IMR-90 (cell line): ENCODE measurements at regions not wholly inside any gene's neighbourhood (a gene's known extent, or its start where the extent isn't known, plus 50 kb on each side); places are given as distances from the start of the nearest gene placed in this dataset.

Experiments used
- ATAC-seq: fragments of 200-7000 bp; cut with Tn5 transposase; 2 replicates; pipeline ENCODE4 v1.9.1; 2020; ENCODE audit warnings: low read depth, mild to moderate bottlenecking, moderate library complexity
- BruUV-seq: library from RNA; stranded (reverse); fragments of 400-500 nt; replicated peaks from 2 replicates; lab custom pipeline; 2021; lab: Mats Ljungman, UMichigan
- CTCF ChIA-PET: fragments of 300-600 bp; formaldehyde crosslinking; extraction: SDS; loops from one replicate; lab custom pipeline; 2021; ENCODE audit warnings: antibody characterized with exemption; lab: Yijun Ruan, JAX
- POLR2A ChIA-PET: fragments of 300-600 bp; sonication (Branson Sonifier 250); formaldehyde crosslinking; loops from one replicate; lab custom pipeline; 2022; ENCODE audit warnings: antibody characterized with exemption; ENCODE audit not compliant: unreplicated experiment; lab: Charles Lee
- DNase-seq: peaks from one replicate; pipeline ENCODE4 v3.0.0; 2013
- H2AFZ ChIP-seq: replicated peaks from 2 replicates; pipeline ENCODE3; 2013; ENCODE audit warnings: low read length, mild to moderate bottlenecking; ENCODE audit not compliant: poor library complexity
- H2AK5ac ChIP-seq: 2 replicates; pipeline ENCODE4 v1.6.1; 2013; ENCODE audit warnings: low read depth, low read length, inconsistent platforms
- H2AK9ac ChIP-seq: replicated peaks from 2 replicates; pipeline ENCODE3; 2013; ENCODE audit warnings: mild to moderate bottlenecking, low read depth, low read length, moderate library complexity; ENCODE audit not compliant: poor library complexity
- H2BK120ac ChIP-seq: 2 replicates; pipeline ENCODE4 v1.6.1; 2013; ENCODE audit warnings: low read depth, low read length, inconsistent platforms
- H2BK15ac ChIP-seq: 3 replicates; pipeline ENCODE4 v1.6.1; 2013; ENCODE audit warnings: low read depth, low read length, inconsistent platforms
- H2BK20ac ChIP-seq: 2 replicates; pipeline ENCODE4 v1.6.1; 2013; ENCODE audit warnings: low read depth, mild to moderate bottlenecking, inconsistent platforms, low read length, moderate library complexity
- H2BK5ac ChIP-seq: 2 replicates; pipeline ENCODE4 v1.6.1; 2013; ENCODE audit warnings: mild to moderate bottlenecking, low read depth, low read length, inconsistent platforms; ENCODE audit not compliant: poor library complexity, severe bottlenecking
- H3K14ac ChIP-seq: replicated peaks from 2 replicates; pipeline ENCODE4 v1.6.1; 2013; ENCODE audit warnings: low read depth, low read length, inconsistent platforms
- H3K18ac ChIP-seq: 2 replicates; pipeline ENCODE4 v1.6.1; 2013; ENCODE audit warnings: low read depth, low read length, control low read depth
- H3K23ac ChIP-seq: 2 replicates; pipeline ENCODE4 v1.6.1; 2013; ENCODE audit warnings: low read depth, low read length, inconsistent platforms
- H3K27ac ChIP-seq: 2 replicates; pipeline ENCODE4 v1.5.1; 2013; ENCODE audit warnings: mild to moderate bottlenecking, control low read depth, low read length; ENCODE audit not compliant: insufficient read depth
- H3K27me3 ChIP-seq: 2 replicates; pipeline ENCODE4 v1.6.1; 2013; ENCODE audit warnings: low read length; ENCODE audit not compliant: control insufficient read depth, insufficient read depth
- H3K36me3 ChIP-seq: 2 replicates; pipeline ENCODE4 v1.6.1; 2013; ENCODE audit warnings: low read length, mixed read lengths; ENCODE audit not compliant: control insufficient read depth, insufficient read depth
- H3K4ac ChIP-seq: 2 replicates; pipeline ENCODE4 v1.6.1; 2013; ENCODE audit warnings: low read depth, low read length, inconsistent platforms
- H3K4me1 ChIP-seq: 2 replicates; pipeline ENCODE4 v1.6.1; 2013; ENCODE audit warnings: low read length, mixed read lengths; ENCODE audit not compliant: control insufficient read depth, insufficient read depth
- H3K4me2 ChIP-seq: 2 replicates; pipeline ENCODE4 v1.6.1; 2013; ENCODE audit warnings: low read depth, mild to moderate bottlenecking, control low read depth, low read length, moderate library complexity
- H3K4me3 ChIP-seq: 2 replicates; pipeline ENCODE4 v1.5.1; 2013; ENCODE audit warnings: low read depth, mild to moderate bottlenecking, control low read depth, low read length, moderate library complexity; ENCODE audit not compliant: insufficient read depth
- H3K56ac ChIP-seq: 2 replicates; pipeline ENCODE4 v1.6.1; 2013; ENCODE audit warnings: low read length, inconsistent platforms; ENCODE audit not compliant: insufficient read depth; ENCODE audit errors: extremely low read depth
- H3K79me1 ChIP-seq, 2 experiments: 2 replicates each; pipeline ENCODE4 v1.6.1; 2013; ENCODE audit warnings: low read length in 2 of 2, inconsistent platforms in 1 of 2, low read depth in 1 of 2
- H3K9ac ChIP-seq: 2 replicates; pipeline ENCODE4 v1.6.1; 2013; ENCODE audit warnings: low read depth, low read length, control low read depth
- H3K9me1 ChIP-seq: 2 replicates; pipeline ENCODE4 v1.6.1; 2013; ENCODE audit warnings: low read length, inconsistent platforms; ENCODE audit not compliant: insufficient read depth
- H3K9me3 ChIP-seq: 2 replicates; pipeline ENCODE4 v1.6.1; 2013; ENCODE audit warnings: low read length; ENCODE audit not compliant: control insufficient read depth, insufficient read depth
- H4K20me1 ChIP-seq: 2 replicates; pipeline ENCODE4 v1.6.1; 2013; ENCODE audit warnings: low read length, inconsistent platforms; ENCODE audit not compliant: insufficient read depth
- H4K5ac ChIP-seq: 2 replicates; pipeline ENCODE4 v1.6.1; 2013; ENCODE audit warnings: mild to moderate bottlenecking, low read depth, low read length, control low read depth
- H4K8ac ChIP-seq, 2 experiments: 2 replicates each; pipeline ENCODE4 v1.6.1; 2013; ENCODE audit warnings: low read depth in 2 of 2, low read length in 2 of 2, control low read depth in 1 of 2, inconsistent platforms in 1 of 2
- H4K91ac ChIP-seq: 2 replicates; pipeline ENCODE4 v1.6.1; 2013; ENCODE audit warnings: low read depth, low read length, inconsistent platforms; ENCODE audit not compliant: insufficient read depth
- BHLHE40 ChIP-seq: fragments of 150-350 bp; IDR thresholded peaks from 2 replicates; pipeline ENCODE4 v1.6.1; 2016; ENCODE audit warnings: mild to moderate bottlenecking, low read depth, low read length
- CEBPB ChIP-seq: IDR thresholded peaks from 2 replicates; pipeline ENCODE4 v1.6.1; 2012; ENCODE audit warnings: low read depth, low read length, improper control_type of control experiment
- CHD1 ChIP-seq: IDR thresholded peaks from 2 replicates; pipeline ENCODE4 v1.6.1; 2012; ENCODE audit warnings: low read depth, low read length, improper control_type of control experiment
- CTCF ChIP-seq: conservative IDR thresholded peaks from 2 replicates; pipeline ENCODE4 v1.5.1; 2012; ENCODE audit warnings: mild to moderate bottlenecking, low read depth, low read length, improper control_type of control experiment
- FOS ChIP-seq: fragments of 150-350 bp; IDR thresholded peaks from 2 replicates; pipeline ENCODE4 v1.6.1; 2016; ENCODE audit warnings: low read depth, low read length
- MAFK ChIP-seq: IDR thresholded peaks from 2 replicates; pipeline ENCODE4 v1.6.1; 2012; ENCODE audit warnings: low read depth, low read length, improper control_type of control experiment
- MAZ ChIP-seq: IDR thresholded peaks from 2 replicates; pipeline ENCODE4 v1.6.1; 2012; ENCODE audit warnings: low read depth, mild to moderate bottlenecking, low read length, improper control_type of control experiment, moderate library complexity, borderline replicate concordance
- MXI1 ChIP-seq: IDR thresholded peaks from 2 replicates; pipeline ENCODE4 v1.6.1; 2012; ENCODE audit warnings: low read depth, mild to moderate bottlenecking, low read length, moderate library complexity, borderline replicate concordance
- NFE2L2 ChIP-seq: fragments of 150-350 bp; IDR thresholded peaks from 2 replicates; pipeline ENCODE4 v1.6.1; 2016; ENCODE audit warnings: low read depth, mild to moderate bottlenecking, low read length
- RAD21 ChIP-seq: IDR thresholded peaks from 2 replicates; pipeline ENCODE4 v1.6.1; 2012; ENCODE audit warnings: low read length, improper control_type of control experiment
- RCOR1 ChIP-seq: IDR thresholded peaks from 2 replicates; pipeline ENCODE4 v1.6.1; 2012; ENCODE audit warnings: mild to moderate bottlenecking, low read length, improper control_type of control experiment; ENCODE audit not compliant: insufficient replicate concordance
- RFX5 ChIP-seq: IDR thresholded peaks from 2 replicates; pipeline ENCODE4 v1.8.0; 2012; ENCODE audit warnings: low read depth, mild to moderate bottlenecking, low read length, moderate library complexity
- SMC3 ChIP-seq: fragments of 150-350 bp; IDR thresholded peaks from 2 replicates; pipeline ENCODE4 v1.6.1; 2016; ENCODE audit warnings: low read depth, mild to moderate bottlenecking, antibody characterized with exemption, low read length, moderate library complexity
- WGBS, 2 experiments: methylation state at CpG; one replicate each; pipeline versions ENCODE4 v1.1.5 to v1.1.7; 2013; ENCODE audit warnings: missing lambda C conversion rate in 2 of 2; ENCODE audit not compliant: insufficient read length in 1 of 2; ENCODE audit errors: extremely low coverage in 2 of 2; 5-methylcytosine and 5-hydroxymethylcytosine counted together
- dilution Hi-C: fragments of 300-500 bp; cut with HindIII; formaldehyde crosslinking; loops from one replicate; pipeline ENCODE4 v1.14.3; 2018; ENCODE audit warnings: low sequenced_read_pairs; ENCODE audit not compliant: unreplicated experiment
- in situ Hi-C: fragments of 300-500 bp; cut with MboI; formaldehyde crosslinking; loops from 3 replicates; pipeline ENCODE4 v1.14.3; 2019; ENCODE audit warnings: low sequenced_read_pairs, inconsistent platforms, mixed read lengths
- intact Hi-C: fragments of 100-400 bp; cut with micrococcal nuclease; formaldehyde crosslinking; loops from 2 replicates; pipeline ENCODE4 v1.10.0; 2022
- TF ChIP-seq, protein P1 (sequence below): fragments of 150-350 bp; IDR thresholded peaks from 2 replicates; pipeline ENCODE4 v1.6.1; 2016; ENCODE audit warnings: low read depth, mild to moderate bottlenecking, low read length, moderate library complexity, borderline replicate concordance
- TF ChIP-seq, protein P2 (sequence below): fragments of 150-350 bp; IDR thresholded peaks from 2 replicates; pipeline ENCODE4 v1.6.1; 2017; ENCODE audit warnings: mild to moderate bottlenecking, antibody characterized with exemption, low read length, low read depth

DNA sequence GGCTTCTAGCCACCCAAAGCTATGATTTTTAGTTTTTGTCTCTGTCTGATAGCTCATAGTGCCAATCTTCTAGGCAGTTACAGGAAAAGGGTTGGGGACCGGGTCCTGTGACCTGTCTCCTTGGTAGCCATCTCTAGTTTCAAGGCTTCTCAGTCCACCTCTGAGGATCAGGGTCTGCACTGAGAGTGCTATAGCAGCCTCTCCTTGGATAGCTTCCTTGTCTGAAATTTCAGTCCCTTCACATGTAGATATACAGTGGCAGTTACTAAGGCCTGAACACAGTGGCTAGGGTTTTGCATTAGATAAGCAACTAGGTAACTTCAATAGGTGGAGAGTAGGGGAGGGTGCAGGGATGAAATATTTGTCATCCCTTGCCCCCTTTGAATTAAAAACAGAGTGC lies 321.3 kb downstream of the SEMA3D start:
- in situ Hi-C loops = no loop called here
- Histone ChIP-seq H3K4me1 (no peaks in the 10 kb centered on the region), H3K9me1 (no peaks in the 10 kb centered on the region), H2AK9ac (no peak overlapping the region), H3K4me2 (no peak overlapping the region), H3K4me3 (no peak overlapping the region), H3K56ac (no peak overlapping the region), H2BK20ac (no peak overlapping the region), H3K79me1 (no peaks in the 10 kb centered on the region), H4K5ac (no peak overlapping the region), H3K9me3 (no peaks in the 10 kb centered on the region), H2BK5ac (no peak overlapping the region), H3K27ac (no peak overlapping the region), H4K91ac (no peak overlapping the region), H3K36me3 (no peaks in the 10 kb centered on the region), H3K18ac (no peak overlapping the region), H2AK5ac (no peak overlapping the region), H3K27me3 (no peaks in the 10 kb centered on the region), H3K9ac (no peak overlapping the region), H3K14ac (no peak overlapping the region), H4K8ac (no peak overlapping the region), H3K4ac (no peak overlapping the region), H2BK15ac (no peak overlapping the region), H2BK120ac (no peak overlapping the region), H4K20me1 (no peaks in the 10 kb centered on the region), H3K23ac (no peak overlapping the region), H2AFZ (no peak overlapping the region)
- ATAC-seq (no peak), DNase-seq (no peak)
- TF ChIP-seq SMC3 (no peak), CEBPB (no peak), BHLHE40 (no peak), CHD1 (no peak), MAFK (no peak), MXI1 (no peak), RFX5 (no peak), NFE2L2 (no peak), RCOR1 (no peak), RAD21 (no peak), MAZ (no peak), FOS (no peak), CTCF (no peak)
- TF ChIP-seq, protein P1, sequence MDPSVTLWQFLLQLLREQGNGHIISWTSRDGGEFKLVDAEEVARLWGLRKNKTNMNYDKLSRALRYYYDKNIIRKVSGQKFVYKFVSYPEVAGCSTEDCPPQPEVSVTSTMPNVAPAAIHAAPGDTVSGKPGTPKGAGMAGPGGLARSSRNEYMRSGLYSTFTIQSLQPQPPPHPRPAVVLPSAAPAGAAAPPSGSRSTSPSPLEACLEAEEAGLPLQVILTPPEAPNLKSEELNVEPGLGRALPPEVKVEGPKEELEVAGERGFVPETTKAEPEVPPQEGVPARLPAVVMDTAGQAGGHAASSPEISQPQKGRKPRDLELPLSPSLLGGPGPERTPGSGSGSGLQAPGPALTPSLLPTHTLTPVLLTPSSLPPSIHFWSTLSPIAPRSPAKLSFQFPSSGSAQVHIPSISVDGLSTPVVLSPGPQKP = no peak
- TF ChIP-seq, protein P2, sequence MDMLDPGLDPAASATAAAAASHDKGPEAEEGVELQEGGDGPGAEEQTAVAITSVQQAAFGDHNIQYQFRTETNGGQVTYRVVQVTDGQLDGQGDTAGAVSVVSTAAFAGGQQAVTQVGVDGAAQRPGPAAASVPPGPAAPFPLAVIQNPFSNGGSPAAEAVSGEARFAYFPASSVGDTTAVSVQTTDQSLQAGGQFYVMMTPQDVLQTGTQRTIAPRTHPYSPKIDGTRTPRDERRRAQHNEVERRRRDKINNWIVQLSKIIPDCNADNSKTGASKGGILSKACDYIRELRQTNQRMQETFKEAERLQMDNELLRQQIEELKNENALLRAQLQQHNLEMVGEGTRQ = no peak
- no TSS peak for BruUV-seq
- 100% methylated on average over 1 of the region's 1 CpG; no CpG with 5 or more reads in 1 of the 2 experiments for WGBS, 2 experiments
- POLR2A ChIA-PET = no interaction called here
- intact Hi-C loops = no loop called here
- CTCF ChIA-PET = no interaction called here
- dilution Hi-C loops = no loop called here
